CD4-positive, CD25-positive, alpha-beta regulatory T cell (primary cell): ENCODE measurements at regions not wholly inside any gene's neighbourhood (a gene's known extent, or its start where the extent isn't known, plus 50 kb on each side); places are given as distances from the start of the nearest gene placed in this dataset.

Source experiments
- ATAC-seq, 2 donors: fragments of 150-1000 bp; cut with Tn5 transposase; one replicate each; pipeline ENCODE4 v1.10.0; 2021; ENCODE audit warnings: low read depth in 2 of 2, moderate number of reproducible peaks in 2 of 2, moderate library complexity in 1 of 2
- DNase-seq, 3 donors: peaks; one replicate each; pipeline versions ENCODE4 v3.0.0 to v3.0.0-alpha.2; 2012 to 2022; ENCODE audit warnings: mixed read lengths in 1 of 3
- H3K27ac ChIP-seq: one replicate; pipeline ENCODE4 v1.7.0; 2013; ENCODE audit warnings: mild to moderate bottlenecking, low read length; ENCODE audit not compliant: insufficient read depth, poor library complexity, severe bottlenecking
- H3K27me3 ChIP-seq: one replicate; pipeline ENCODE4 v1.7.0; 2013; ENCODE audit warnings: low read length; ENCODE audit not compliant: control insufficient read depth, insufficient read depth
- H3K36me3 ChIP-seq: one replicate; pipeline ENCODE4 v1.7.0; 2013; ENCODE audit warnings: mild to moderate bottlenecking, low read length, moderate library complexity; ENCODE audit not compliant: control insufficient read depth, insufficient read depth
- H3K4me1 ChIP-seq: 2 replicates; pipeline ENCODE4 v1.7.0; 2013; ENCODE audit warnings: mild to moderate bottlenecking, low read length; ENCODE audit not compliant: insufficient read depth, control insufficient read depth, poor library complexity, severe bottlenecking
- H3K4me3 ChIP-seq: one replicate; pipeline ENCODE4 v1.7.0; 2013; ENCODE audit warnings: low read depth, mild to moderate bottlenecking, low read length, moderate library complexity
- H3K9me3 ChIP-seq, 2 experiments: 1 replicate in 1 of 2; 2 replicates in 1 of 2; pipeline ENCODE4 v1.7.0; 2013; ENCODE audit warnings: low read length in 2 of 2, mild to moderate bottlenecking in 1 of 2, moderate library complexity in 1 of 2; ENCODE audit not compliant: control insufficient read depth in 2 of 2
- H3K27ac Mint-ChIP-seq, 3 donors: one replicate each; pipeline ENCODE4 v1.8.0; 2020 to 2022; ENCODE audit warnings: mild to moderate bottlenecking in 3 of 3, mixed read lengths in 3 of 3, moderate library complexity in 2 of 3
- H3K27me3 Mint-ChIP-seq: one replicate; pipeline ENCODE4 v1.8.0; 2022; ENCODE audit warnings: mild to moderate bottlenecking, mixed read lengths
- H3K36me3 Mint-ChIP-seq: one replicate; pipeline ENCODE4 v1.8.0; 2020; ENCODE audit warnings: mixed read lengths
- H3K4me1 Mint-ChIP-seq, 4 donors: one replicate each; pipeline ENCODE4 v1.8.0; 2020 to 2022; ENCODE audit warnings: mixed read lengths in 4 of 4, mild to moderate bottlenecking in 1 of 4
- H3K4me3 Mint-ChIP-seq, 4 donors: one replicate each; pipeline ENCODE4 v1.8.0; 2020 to 2022; ENCODE audit warnings: mild to moderate bottlenecking in 4 of 4, mixed read lengths in 4 of 4, moderate library complexity in 3 of 4
- H3K9me3 Mint-ChIP-seq, 7 donors: one replicate each; pipeline ENCODE4 v1.8.0; 2020 to 2022; ENCODE audit warnings: mixed read lengths in 7 of 7, mild to moderate bottlenecking in 3 of 7, moderate library complexity in 2 of 7

- no peak overlapping the region for H3K27ac Mint-ChIP-seq
- peaks cover 0 to 4% (median 3%) of the 10 kb centered on the region in 7 donors for H3K9me3 Mint-ChIP-seq
- no peak overlapping the region for H3K4me3 ChIP-seq
- no peaks in the 10 kb centered on the region for H3K4me1 ChIP-seq
- no peak overlapping the region for H3K27ac ChIP-seq
- no peak overlapping the region for H3K4me3 Mint-ChIP-seq
- no peaks in the 10 kb centered on the region for H3K36me3 ChIP-seq
- H3K36me3 Mint-ChIP-seq = no peaks in the 10 kb centered on the region
- H3K27me3 ChIP-seq = no peaks in the 10 kb centered on the region
- ATAC-seq (no peak), DNase-seq (no peak)
- no peaks in the 10 kb centered on the region for H3K9me3 ChIP-seq
- H3K27me3 Mint-ChIP-seq = no peaks in the 10 kb centered on the region
- H3K4me1 Mint-ChIP-seq = no peaks in the 10 kb centered on the region
These were observed 256.9 kb downstream of the SPRY2 start for GRCh38 chr13:80083853-80084676.

GRCh38 chr13:80083081-80083852 is 257.7 kb downstream of the SPRY2 start:
- Mint-ChIP-seq H3K27ac (no peak overlapping the region), H3K36me3 (no peaks in the 10 kb centered on the region), H3K4me3 (no peak overlapping the region), H3K4me1 (no peaks in the 10 kb centered on the region), H3K9me3 (peaks cover 0 to 9% (median 4%) of the 10 kb centered on the region in 7 donors), H3K27me3 (no peaks in the 10 kb centered on the region)
- no peak overlapping the region for H3K4me3 ChIP-seq
- no peaks in the 10 kb centered on the region for H3K4me1 ChIP-seq
- H3K27me3 ChIP-seq = no peaks in the 10 kb centered on the region
- H3K36me3 ChIP-seq = no peaks in the 10 kb centered on the region
- no peak for DNase-seq
- ATAC-seq = no peak
- no peak overlapping the region for H3K27ac ChIP-seq
- no peaks in the 10 kb centered on the region for H3K9me3 ChIP-seq

- Mint-ChIP-seq H3K27me3 (no peaks in the 10 kb centered on the region), H3K4me1 (no peaks in the 10 kb centered on the region), H3K36me3 (no peaks in the 10 kb centered on the region), H3K27ac (no peak overlapping the region), H3K9me3 (peaks cover 0 to 10% (median 4%) of the 10 kb centered on the region in 7 donors), H3K4me3 (no peak overlapping the region)
- Histone ChIP-seq H3K27ac (no peak overlapping the region), H3K36me3 (no peaks in the 10 kb centered on the region), H3K4me3 (no peak overlapping the region), H3K4me1 (no peaks in the 10 kb centered on the region), H3K9me3 (no peaks in the 10 kb centered on the region), H3K27me3 (no peaks in the 10 kb centered on the region)
- ATAC-seq (no peak), DNase-seq (no peak)
These were observed 258.4 kb downstream of the SPRY2 start for GRCh38 chr13:80082396-80083080.

GRCh38 chr13:80074811-80075210 is 266.1 kb downstream of the SPRY2 start:
- H3K36me3 Mint-ChIP-seq = no peaks in the 10 kb centered on the region
- H3K27me3 Mint-ChIP-seq = no peaks in the 10 kb centered on the region
- H3K9me3 Mint-ChIP-seq = peaks cover 3 to 16% (median 10%) of the 10 kb centered on the region in 7 donors
- H3K4me1 ChIP-seq = no peaks in the 10 kb centered on the region
- H3K36me3 ChIP-seq = no peaks in the 10 kb centered on the region
- no peak for ATAC-seq
- no peak overlapping the region for H3K4me3 ChIP-seq
- no peak overlapping the region for H3K27ac Mint-ChIP-seq
- H3K27me3 ChIP-seq = no peaks in the 10 kb centered on the region
- no peaks in the 10 kb centered on the region for H3K9me3 ChIP-seq
- no peaks in the 10 kb centered on the region for H3K4me1 Mint-ChIP-seq
- H3K4me3 Mint-ChIP-seq = no peak overlapping the region
- no peak for DNase-seq
- H3K27ac ChIP-seq = no peak overlapping the region

GRCh38 chr13:80074143-80074752 is 266.7 kb downstream of the SPRY2 start:
- Histone ChIP-seq H3K27me3 (no peaks in the 10 kb centered on the region), H3K27ac (no peak overlapping the region), H3K4me1 (no peaks in the 10 kb centered on the region), H3K4me3 (no peak overlapping the region), H3K36me3 (no peaks in the 10 kb centered on the region), H3K9me3 (no peaks in the 10 kb centered on the region)
- Mint-ChIP-seq H3K4me1 (no peaks in the 10 kb centered on the region), H3K4me3 (no peak overlapping the region), H3K9me3 (peaks cover 3 to 16% (median 10%) of the 10 kb centered on the region in 7 donors), H3K36me3 (no peaks in the 10 kb centered on the region), H3K27me3 (no peaks in the 10 kb centered on the region), H3K27ac (no peak overlapping the region)
- no peak for DNase-seq
- no peak for ATAC-seq

GRCh38 chr13:80072231-80072630 is 268.7 kb downstream of the SPRY2 start:
- Histone ChIP-seq H3K27me3 (no peaks in the 10 kb centered on the region), H3K4me1 (no peaks in the 10 kb centered on the region), H3K9me3 (no peaks in the 10 kb centered on the region), H3K27ac (no peak overlapping the region), H3K4me3 (no peak overlapping the region), H3K36me3 (no peaks in the 10 kb centered on the region)
- no peaks in the 10 kb centered on the region for H3K36me3 Mint-ChIP-seq
- peaks cover 3 to 14% (median 8%) of the 10 kb centered on the region in 7 donors for H3K9me3 Mint-ChIP-seq
- H3K27ac Mint-ChIP-seq = no peak overlapping the region
- ATAC-seq = no peak
- H3K27me3 Mint-ChIP-seq = no peaks in the 10 kb centered on the region
- no peak overlapping the region for H3K4me3 Mint-ChIP-seq
- DNase-seq = no peak
- H3K4me1 Mint-ChIP-seq = no peaks in the 10 kb centered on the region

- no peaks in the 10 kb centered on the region for H3K4me1 ChIP-seq
- H3K9me3 ChIP-seq = no peaks in the 10 kb centered on the region
- no peaks in the 10 kb centered on the region for H3K4me1 Mint-ChIP-seq
- no peak overlapping the region for H3K4me3 Mint-ChIP-seq
- no peak for DNase-seq
- H3K4me3 ChIP-seq = no peak overlapping the region
- H3K36me3 ChIP-seq = no peaks in the 10 kb centered on the region
- ATAC-seq = no peak
- no peaks in the 10 kb centered on the region for H3K27me3 Mint-ChIP-seq
- no peaks in the 10 kb centered on the region for H3K36me3 Mint-ChIP-seq
- H3K27ac Mint-ChIP-seq = no peak overlapping the region
- H3K9me3 Mint-ChIP-seq = peaks cover 3 to 12% (median 7%) of the 10 kb centered on the region in 7 donors
- no peak overlapping the region for H3K27ac ChIP-seq
- no peaks in the 10 kb centered on the region for H3K27me3 ChIP-seq
These were observed 270.8 kb downstream of the SPRY2 start for GRCh38 chr13:80070024-80070703.
